Ectodermal cell (in vitro differentiated cells): ENCODE measurements at regions not wholly inside any gene's neighbourhood (a gene's known extent, or its start where the extent isn't known, plus 50 kb on each side); places are given as distances from the start of the nearest gene placed in this dataset.
"Not testable (repeated sequence)": the region's sequence is repeated elsewhere in the genome, so short reads cannot be mapped to it uniquely, and the experiment has no call there.

Experiments used
- H3K27ac ChIP-seq: 2 replicates; pipeline ENCODE4 v1.7.0; 2013; ENCODE audit warnings: mild to moderate bottlenecking, low read depth, low read length; ENCODE audit not compliant: insufficient read depth, poor library complexity, severe bottlenecking
- H3K27me3 ChIP-seq: 2 replicates; pipeline ENCODE4 v1.7.0; 2013; ENCODE audit warnings: mild to moderate bottlenecking, low read length; ENCODE audit not compliant: insufficient read depth, control insufficient read depth, poor library complexity, severe bottlenecking
- H3K36me3 ChIP-seq: one replicate; pipeline ENCODE4 v1.7.0; 2013; ENCODE audit warnings: low read length; ENCODE audit not compliant: control insufficient read depth, insufficient read depth
- H3K4me1 ChIP-seq: one replicate; pipeline ENCODE4 v1.7.0; 2013; ENCODE audit warnings: low read length; ENCODE audit not compliant: control insufficient read depth, insufficient read depth
- H3K4me3 ChIP-seq: 2 replicates; pipeline ENCODE4 v1.7.0; 2013; ENCODE audit warnings: low read depth, low read length, control low read depth; ENCODE audit not compliant: insufficient read depth
- H3K9me3 ChIP-seq: 2 replicates; pipeline ENCODE4 v1.7.0; 2013; ENCODE audit warnings: mild to moderate bottlenecking, low read length, moderate library complexity; ENCODE audit not compliant: control insufficient read depth
- WGBS, 2 experiments: methylation state at CpG; one replicate each; pipeline ENCODE4 v1.1.7; 2013; ENCODE audit warnings: missing lambda C conversion rate in 2 of 2; 5-methylcytosine and 5-hydroxymethylcytosine counted together

DNA sequence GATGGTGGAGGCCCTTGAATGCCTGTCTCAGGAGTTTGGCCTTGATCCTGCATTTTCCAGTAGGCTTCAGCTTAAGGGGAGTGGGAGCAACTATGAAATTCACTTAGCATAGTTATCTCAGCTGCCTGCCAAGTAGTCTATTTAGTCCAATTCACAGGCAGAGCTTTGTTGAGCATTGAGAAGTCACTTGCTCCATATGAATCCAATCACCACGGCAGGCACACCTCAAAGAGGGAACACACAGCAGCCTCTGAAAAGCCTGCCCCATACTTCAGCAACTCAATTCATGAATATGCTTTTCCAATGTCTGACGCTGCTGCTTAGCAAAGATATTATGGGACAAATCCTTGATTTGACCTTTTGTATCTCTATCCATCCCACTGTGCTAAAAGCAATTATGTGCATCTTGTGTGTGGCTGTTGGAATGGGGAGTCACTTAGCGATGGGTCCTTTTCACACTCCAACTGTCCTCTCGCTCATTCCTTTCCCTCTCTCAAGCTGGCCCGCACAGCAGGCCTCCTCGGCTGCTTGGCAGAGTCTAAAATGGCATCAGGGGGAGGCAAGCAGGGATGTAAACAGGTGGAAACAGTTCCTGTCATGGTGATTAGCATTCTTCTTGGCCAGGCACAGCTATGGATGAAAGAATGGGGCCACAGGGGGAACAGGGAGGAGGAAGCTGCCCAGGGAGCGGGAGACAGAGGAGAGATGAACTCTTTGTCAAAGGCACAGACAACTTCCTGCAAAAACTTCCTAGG is 56.0 kb upstream of the LRPPRC start:
- no peaks in the 10 kb centered on the region for H3K27me3 ChIP-seq
- 24% methylated on average over 6 to 7 of the region's 7 CpGs for WGBS, 2 experiments
- H3K9me3 ChIP-seq = no peaks in the 10 kb centered on the region
- H3K27ac ChIP-seq = peak overlapping the region; percentile 26
- peaks cover 12% of the 10 kb centered on the region for H3K4me1 ChIP-seq
- H3K4me3 ChIP-seq = no peak overlapping the region
- no peaks in the 10 kb centered on the region for H3K36me3 ChIP-seq

DNA sequence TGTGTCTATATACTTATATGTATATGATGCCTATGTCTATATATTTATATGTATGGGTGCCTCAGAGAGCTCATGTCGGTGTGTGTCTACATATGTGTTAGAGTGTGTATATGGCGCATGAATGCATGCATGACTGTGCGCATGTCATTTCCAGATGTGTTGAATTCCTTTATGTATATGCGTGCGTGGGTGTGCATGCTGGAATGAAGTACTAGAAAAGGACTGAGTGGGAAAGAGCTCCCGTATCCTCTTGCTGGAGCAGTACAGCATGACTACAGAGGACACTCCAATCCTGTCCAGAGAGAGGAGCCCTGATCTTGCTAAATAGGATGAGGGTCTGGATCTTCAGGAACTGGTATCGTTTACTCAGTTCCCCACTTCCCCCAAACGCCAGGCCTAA is 56.8 kb upstream of the LRPPRC start:
- H3K4me1 ChIP-seq = peaks cover 12% of the 10 kb centered on the region
- no peaks in the 10 kb centered on the region for H3K36me3 ChIP-seq
- no peak overlapping the region for H3K27ac ChIP-seq
- 86 to 94% methylated on average over 8 of the region's 8 CpGs for WGBS, 2 experiments
- H3K4me3 ChIP-seq = no peak overlapping the region
- no peaks in the 10 kb centered on the region for H3K9me3 ChIP-seq
- no peaks in the 10 kb centered on the region for H3K27me3 ChIP-seq

- Histone ChIP-seq H3K9me3 (no peaks in the 10 kb centered on the region), H3K4me1 (peaks cover 12% of the 10 kb centered on the region)
- 88 to 90% methylated on average over 2 of the region's 2 CpGs for WGBS, 2 experiments
These were observed 57.3 kb upstream of the LRPPRC start for GRCh38 chr2:44053052-44053451.

GRCh38 chr2:44053456-44053855 is 57.7 kb upstream of the LRPPRC start:
- H3K27me3 ChIP-seq = no peaks in the 10 kb centered on the region
- no peak overlapping the region for H3K27ac ChIP-seq
- H3K4me1 ChIP-seq = peaks cover 12% of the 10 kb centered on the region
- H3K4me3 ChIP-seq = no peak overlapping the region
- no peaks in the 10 kb centered on the region for H3K36me3 ChIP-seq
- WGBS, 2 experiments = 79 to 94% methylated on average over 4 of the region's 4 CpGs
- no peaks in the 10 kb centered on the region for H3K9me3 ChIP-seq

More at GRCh38 chr2:44053052-44053451, 57.3 kb upstream of the LRPPRC start:
- Histone ChIP-seq H3K4me3 (no peak overlapping the region), H3K27ac (no peak overlapping the region), H3K27me3 (no peaks in the 10 kb centered on the region), H3K36me3 (no peaks in the 10 kb centered on the region)

DNA sequence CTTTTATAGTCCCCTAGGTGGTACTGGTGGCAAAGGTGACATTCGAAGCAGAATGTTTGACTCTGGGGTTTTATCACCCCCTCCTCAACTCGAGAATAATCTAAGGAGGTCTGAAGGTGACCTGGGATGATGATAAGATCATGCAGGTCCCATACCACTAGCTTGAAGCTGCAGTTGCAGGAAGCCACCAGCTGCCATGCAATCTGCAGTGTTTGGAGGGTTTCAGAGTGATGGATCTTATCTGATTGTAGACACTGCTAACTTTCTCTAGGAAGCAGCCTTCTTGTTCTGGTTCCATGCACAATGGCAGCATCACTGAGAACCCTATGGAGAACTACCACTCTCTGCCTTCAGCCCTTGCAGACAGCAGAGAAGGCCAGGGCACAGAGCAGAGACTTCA is 59.4 kb upstream of the LRPPRC start:
- Histone ChIP-seq H3K27me3 (no peaks in the 10 kb centered on the region), H3K4me3 (no peak overlapping the region), H3K27ac (no peak overlapping the region), H3K9me3 (no peaks in the 10 kb centered on the region), H3K36me3 (no peaks in the 10 kb centered on the region), H3K4me1 (peaks cover 12% of the 10 kb centered on the region)
- 91 to 100% methylated on average over 2 of the region's 2 CpGs for WGBS, 2 experiments

- 91 to 92% methylated on average over 7 of the region's 7 CpGs for WGBS, 2 experiments
- H3K27me3 ChIP-seq = no peaks in the 10 kb centered on the region
- H3K9me3 ChIP-seq = no peaks in the 10 kb centered on the region
- H3K4me1 ChIP-seq = peaks cover 12% of the 10 kb centered on the region
- no peak overlapping the region for H3K4me3 ChIP-seq
- no peak overlapping the region for H3K27ac ChIP-seq
- H3K36me3 ChIP-seq = no peaks in the 10 kb centered on the region
These were observed 59.9 kb upstream of the LRPPRC start for GRCh38 chr2:44055664-44056063.

GRCh38 chr2:44056947-44057346 is 61.2 kb upstream of the LRPPRC start:
- 94% methylated on average over 2 of the region's 2 CpGs for WGBS, 2 experiments
- Histone ChIP-seq H3K27me3 (no peaks in the 10 kb centered on the region), H3K9me3 (no peaks in the 10 kb centered on the region), H3K4me3 (no peak overlapping the region), H3K27ac (no peak overlapping the region), H3K4me1 (peaks cover 7% of the 10 kb centered on the region), H3K36me3 (no peaks in the 10 kb centered on the region)

- H3K27me3 ChIP-seq, H3K27ac ChIP-seq, H3K4me1 ChIP-seq, H3K4me3 ChIP-seq, H3K9me3 ChIP-seq, H3K36me3 ChIP-seq: not testable (repeated sequence)
- WGBS, 2 experiments = 77 to 84% methylated on average over 1 of the region's 1 CpG
These were observed 64.5 kb upstream of the LRPPRC start for GRCh38 chr2:44060286-44060685.

GRCh38 chr2:44060990-44061389 is 65.2 kb upstream of the LRPPRC start:
- whole genome bisulfite sequencing, 2 experiments = 100% methylated on average over 1 of the region's 1 CpG
- H3K27me3 ChIP-seq = no peaks in the 10 kb centered on the region
- H3K9me3 ChIP-seq = peaks cover 3% of the 10 kb centered on the region
- no peak overlapping the region for H3K4me3 ChIP-seq
- H3K36me3 ChIP-seq = no peaks in the 10 kb centered on the region
- no peaks in the 10 kb centered on the region for H3K4me1 ChIP-seq
- H3K27ac ChIP-seq = no peak overlapping the region

GRCh38 chr2:44061469-44061868 is 65.7 kb upstream of the LRPPRC start:
- H3K4me1 ChIP-seq = no peaks in the 10 kb centered on the region
- H3K27me3 ChIP-seq = no peaks in the 10 kb centered on the region
- H3K36me3 ChIP-seq = no peaks in the 10 kb centered on the region
- no peak overlapping the region for H3K27ac ChIP-seq
- peaks cover 3% of the 10 kb centered on the region for H3K9me3 ChIP-seq
- H3K4me3 ChIP-seq = no peak overlapping the region
- WGBS, 2 experiments = 92% methylated on average over 15 of the region's 15 CpGs
